Sigmoid colon (tissue), 6 donors: ENCODE measurements at regions not wholly inside any gene's neighbourhood (a gene's known extent, or its start where the extent isn't known, plus 50 kb on each side); places are given as distances from the start of the nearest gene placed in this dataset.

Experiments
- DNase-seq: peaks from one replicate; pipeline ENCODE4 v3.0.0-alpha.2; 2019
- H3K27ac ChIP-seq, 4 donors: fragments of 200-600 bp; sonication (generic); one replicate each; pipeline ENCODE4 v1.5.1; 2016 to 2019; ENCODE audit warnings: mild to moderate bottlenecking in 1 of 4
- H3K27me3 ChIP-seq, 3 donors: fragments of 200-600 bp; sonication (generic); one replicate each; pipeline ENCODE4 v1.5.1; 2019; ENCODE audit warnings: mild to moderate bottlenecking in 1 of 3
- H3K36me3 ChIP-seq, 4 donors: fragments of 200-600 bp; sonication (generic); one replicate each; pipeline ENCODE4 v1.5.1; 2016 to 2019
- H3K4me1 ChIP-seq, 4 donors: fragments of 200-600 bp; sonication (generic); one replicate each; pipeline ENCODE4 v1.5.1; 2017 to 2019
- H3K4me3 ChIP-seq, 4 donors: fragments of 200-600 bp; sonication (generic); one replicate each; pipeline ENCODE4 v1.5.1; 2017 to 2019; ENCODE audit warnings: mild to moderate bottlenecking in 2 of 4, moderate library complexity in 1 of 4
- H3K9me3 ChIP-seq, 4 donors: fragments of 200-600 bp in 3 of 4; sonication (generic) in 3 of 4; one replicate each; pipeline versions ENCODE4 v1.5.1 to v1.6.1; 2013 to 2019
- EP300 ChIP-seq, 4 donors: sonication (generic); formaldehyde crosslinking; IDR thresholded peaks; one replicate each; pipeline ENCODE4 v1.6.1; 2017; ENCODE audit warnings: antibody characterized with exemption in 4 of 4
- POLR2A ChIP-seq, 2 donors: fragments of 450-650 bp; IDR thresholded peaks; one replicate each; pipeline ENCODE4 v1.6.1; 2016; ENCODE audit warnings: antibody characterized with exemption in 2 of 2, mild to moderate bottlenecking in 2 of 2, moderate library complexity in 2 of 2
- POLR2AphosphoS5 ChIP-seq, 4 donors: sonication (generic); formaldehyde crosslinking; IDR thresholded peaks; one replicate each; pipeline ENCODE4 v1.6.1; 2017; ENCODE audit warnings: antibody characterized with exemption in 4 of 4
- WGBS, 2 donors: extraction: QIAGEN DNeasy Blood & Tissue Kit; methylation state at CpG; one replicate each; pipeline ENCODE4 v1.1.7; 2013; 5-methylcytosine and 5-hydroxymethylcytosine counted together
- intact Hi-C: fragments of 100-400 bp; cut with DNase I; formaldehyde crosslinking; loops from one replicate; pipeline ENCODE4 v1.15.1; 2023
- TF ChIP-seq, protein P1 (sequence below), 4 experiments: fragments of 450-650 bp in 3 of 4; fragments of 200-600 bp in 1 of 4; IDR thresholded peaks; one replicate each; pipeline ENCODE4 v1.5.1; 2016 to 2019; ENCODE audit warnings: antibody characterized with exemption in 4 of 4, mild to moderate bottlenecking in 3 of 4, moderate library complexity in 2 of 4
- donor health status: healthy with polysubstance abuse.
- donor health status: healthy.

DNA sequence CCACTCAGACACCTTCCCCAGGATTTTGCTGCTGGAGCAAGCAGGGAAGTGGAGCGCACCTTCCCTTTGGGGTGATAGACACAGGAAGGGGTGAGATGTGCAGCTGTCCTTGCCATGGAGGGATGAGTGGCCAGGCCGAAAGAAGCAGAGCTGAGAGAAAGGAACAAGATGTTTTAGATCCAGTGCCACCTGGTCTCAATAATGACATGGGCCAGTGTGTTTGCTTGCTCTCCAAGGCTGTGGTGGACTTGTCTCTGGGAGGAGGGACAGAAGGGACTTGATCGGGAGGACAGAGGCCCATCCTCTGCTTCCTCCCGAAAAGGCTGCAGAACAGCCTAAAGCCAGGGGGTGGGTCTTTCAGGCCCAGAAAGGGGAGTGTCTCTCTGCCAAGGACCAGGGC lies 61.7 kb upstream of the CCDC167 start:
- peaks cover 0 to 16% (median 9%) of the 10 kb centered on the region in 4 donors for H3K4me1 ChIP-seq
- peaks cover 0 to 46% (median 5%) of the 10 kb centered on the region in 3 donors for H3K27me3 ChIP-seq
- TF ChIP-seq POLR2A (IDR thresholded peaks at IDR 0.05) (no peak), EP300 (IDR thresholded peaks at IDR 0.05) (no peak), POLR2AphosphoS5 (IDR thresholded peaks at IDR 0.05) (no peak)
- H3K4me3 ChIP-seq: no peak overlapping the region
- intact Hi-C loops: no loop called here
- H3K9me3 ChIP-seq: no peaks in the 10 kb centered on the region
- DNase-seq: no peak
- no peaks in the 10 kb centered on the region for H3K36me3 ChIP-seq
- no peak overlapping the region for H3K27ac ChIP-seq
- WGBS, 2 donors: 74 to 87% methylated on average over 4 of the region's 4 CpGs

DNA sequence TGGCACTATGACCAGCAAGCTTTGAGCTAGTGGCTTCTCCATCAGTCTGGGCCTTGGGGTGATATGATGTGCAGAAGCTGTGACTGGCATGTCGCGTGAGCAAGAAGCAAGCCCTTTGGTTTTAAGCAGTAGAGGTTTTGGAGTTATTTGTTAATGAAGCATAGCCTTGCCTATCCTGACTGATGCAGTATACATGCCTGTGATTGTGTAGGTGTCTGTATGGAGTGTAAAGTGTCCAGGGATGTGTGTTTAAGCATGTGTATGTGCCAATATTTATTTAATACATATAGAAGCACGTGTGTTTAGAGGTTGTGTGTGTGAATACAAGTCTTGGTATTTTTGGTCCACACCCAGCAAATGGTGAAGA lies 61.0 kb upstream of the CCDC167 start:
- no peak for DNase-seq
- peaks cover 0 to 9% (median 3%) of the 10 kb centered on the region in 4 donors for H3K4me1 ChIP-seq
- H3K27ac ChIP-seq: no peak overlapping the region
- WGBS, 2 donors: 80 to 90% methylated on average over 3 of the region's 3 CpGs
- peaks cover 0 to 41% (median 5%) of the 10 kb centered on the region in 3 donors for H3K27me3 ChIP-seq
- intact Hi-C loops: no loop called here
- H3K36me3 ChIP-seq: no peaks in the 10 kb centered on the region
- no peaks in the 10 kb centered on the region for H3K9me3 ChIP-seq
- no peak overlapping the region for H3K4me3 ChIP-seq
- no peak for TF ChIP-seq POLR2A (IDR thresholded peaks at IDR 0.05)
- no peak for TF ChIP-seq EP300 (IDR thresholded peaks at IDR 0.05)
- TF ChIP-seq, protein P1, sequence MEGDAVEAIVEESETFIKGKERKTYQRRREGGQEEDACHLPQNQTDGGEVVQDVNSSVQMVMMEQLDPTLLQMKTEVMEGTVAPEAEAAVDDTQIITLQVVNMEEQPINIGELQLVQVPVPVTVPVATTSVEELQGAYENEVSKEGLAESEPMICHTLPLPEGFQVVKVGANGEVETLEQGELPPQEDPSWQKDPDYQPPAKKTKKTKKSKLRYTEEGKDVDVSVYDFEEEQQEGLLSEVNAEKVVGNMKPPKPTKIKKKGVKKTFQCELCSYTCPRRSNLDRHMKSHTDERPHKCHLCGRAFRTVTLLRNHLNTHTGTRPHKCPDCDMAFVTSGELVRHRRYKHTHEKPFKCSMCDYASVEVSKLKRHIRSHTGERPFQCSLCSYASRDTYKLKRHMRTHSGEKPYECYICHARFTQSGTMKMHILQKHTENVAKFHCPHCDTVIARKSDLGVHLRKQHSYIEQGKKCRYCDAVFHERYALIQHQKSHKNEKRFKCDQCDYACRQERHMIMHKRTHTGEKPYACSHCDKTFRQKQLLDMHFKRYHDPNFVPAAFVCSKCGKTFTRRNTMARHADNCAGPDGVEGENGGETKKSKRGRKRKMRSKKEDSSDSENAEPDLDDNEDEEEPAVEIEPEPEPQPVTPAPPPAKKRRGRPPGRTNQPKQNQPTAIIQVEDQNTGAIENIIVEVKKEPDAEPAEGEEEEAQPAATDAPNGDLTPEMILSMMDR (IDR thresholded peaks at IDR 0.05): no peak
- TF ChIP-seq POLR2AphosphoS5 (IDR thresholded peaks at IDR 0.05): no peak

DNA sequence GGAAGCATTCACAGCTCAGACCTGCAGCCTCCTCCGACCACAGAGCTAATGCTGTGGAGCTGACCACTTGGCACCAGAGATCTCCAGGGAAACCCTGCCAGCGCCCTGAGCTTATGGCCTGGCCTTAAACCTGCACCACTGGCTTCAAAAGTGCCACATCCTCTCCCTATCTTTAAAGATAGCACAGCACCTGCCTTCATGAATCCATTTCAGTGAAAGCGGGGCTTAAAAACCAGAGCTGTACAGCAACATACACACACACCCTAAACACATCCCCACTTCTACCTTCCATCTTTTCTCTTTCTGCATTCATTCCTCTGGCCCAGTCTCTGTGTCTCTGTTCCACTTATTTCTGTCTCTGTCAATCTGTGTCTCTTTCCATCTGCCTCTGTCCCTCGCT lies 59.8 kb upstream of the CCDC167 start:
- no peak for TF ChIP-seq POLR2AphosphoS5 (IDR thresholded peaks at IDR 0.05)
- TF ChIP-seq, protein P1 (IDR thresholded peaks at IDR 0.05): no peak
- no peak for TF ChIP-seq POLR2A (IDR thresholded peaks at IDR 0.05)
- no peak for TF ChIP-seq EP300 (IDR thresholded peaks at IDR 0.05)
- H3K27ac ChIP-seq: no peak overlapping the region
- H3K9me3 ChIP-seq: no peaks in the 10 kb centered on the region
- no peak overlapping the region for H3K4me3 ChIP-seq
- WGBS, 2 donors: 60 to 63% methylated on average over 4 of the region's 4 CpGs
- peaks cover 0 to 36% (median 3%) of the 10 kb centered on the region in 3 donors for H3K27me3 ChIP-seq
- peaks cover 0 to 6% (median 0%) of the 10 kb centered on the region in 4 donors for H3K4me1 ChIP-seq
- intact Hi-C loops: no loop called here
- H3K36me3 ChIP-seq: no peaks in the 10 kb centered on the region
- no peak for DNase-seq

DNA sequence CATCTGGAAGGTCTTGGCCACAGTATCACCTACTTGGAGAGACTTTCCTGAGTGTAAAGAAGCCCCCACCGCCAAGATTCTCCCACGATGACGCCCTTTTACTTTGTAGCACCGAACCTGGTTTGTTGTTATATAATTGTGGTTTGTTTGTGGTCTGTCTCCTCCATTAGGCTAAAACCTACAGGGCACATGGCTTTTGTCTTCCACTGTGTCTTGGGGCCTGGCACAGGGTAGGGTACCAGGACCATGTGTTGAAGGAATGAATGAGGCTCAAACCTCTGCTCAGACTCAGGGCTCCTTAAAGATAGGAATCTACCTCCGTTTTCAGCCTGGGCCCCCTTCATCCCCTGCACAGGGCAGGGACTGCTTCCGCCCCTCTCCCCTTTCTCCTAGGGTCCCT lies 59.4 kb upstream of the CCDC167 start:
- whole genome bisulfite sequencing, 2 donors: 50 to 57% methylated on average over 6 of the region's 6 CpGs
- Histone ChIP-seq H3K36me3 (no peaks in the 10 kb centered on the region), H3K9me3 (no peaks in the 10 kb centered on the region), H3K27me3 (peaks cover 0 to 36% (median 0%) of the 10 kb centered on the region in 3 donors), H3K4me1 (peaks cover 0 to 6% (median 0%) of the 10 kb centered on the region in 4 donors), H3K4me3 (no peak overlapping the region), H3K27ac (no peak overlapping the region)
- intact Hi-C loops: no loop called here
- TF ChIP-seq POLR2A (IDR thresholded peaks at IDR 0.05) (no peak), EP300 (IDR thresholded peaks at IDR 0.05) (no peak), POLR2AphosphoS5 (IDR thresholded peaks at IDR 0.05) (no peak)
- TF ChIP-seq, protein P1 (IDR thresholded peaks at IDR 0.05): no peak
- no peak for DNase-seq

DNA sequence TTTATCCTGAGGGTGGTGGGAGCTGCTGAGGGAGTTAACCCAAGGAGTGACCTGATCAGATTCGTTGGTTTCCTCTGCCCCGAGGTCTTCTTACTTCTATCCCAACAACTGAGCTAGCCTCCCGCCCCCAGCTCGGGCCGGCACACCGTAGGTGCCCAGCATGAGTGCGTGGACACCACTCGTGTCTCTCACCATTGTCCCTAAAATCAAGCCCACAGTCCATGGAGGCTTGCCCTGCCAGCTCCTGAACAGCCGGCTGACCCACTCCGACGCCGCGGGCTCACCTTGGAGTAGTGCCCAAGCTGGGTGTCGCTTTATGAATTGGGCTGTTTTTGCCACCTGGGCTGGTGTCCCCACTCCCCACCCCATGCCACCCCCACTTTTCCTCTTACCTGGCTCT lies 59.0 kb upstream of the CCDC167 start:
- Histone ChIP-seq H3K27ac (no peak overlapping the region), H3K4me3 (no peak overlapping the region), H3K27me3 (peaks cover 0 to 32% (median 0%) of the 10 kb centered on the region in 3 donors), H3K4me1 (peaks cover 0 to 9% (median 0%) of the 10 kb centered on the region in 4 donors), H3K36me3 (no peaks in the 10 kb centered on the region), H3K9me3 (no peaks in the 10 kb centered on the region)
- WGBS, 2 donors: 69 to 88% methylated on average over 14 of the region's 14 CpGs
- TF ChIP-seq POLR2AphosphoS5 (IDR thresholded peaks at IDR 0.05) (no peak), EP300 (IDR thresholded peaks at IDR 0.05) (no peak), POLR2A (IDR thresholded peaks at IDR 0.05) (no peak)
- TF ChIP-seq, protein P1 (IDR thresholded peaks at IDR 0.05): no peak
- DNase-seq: no peak
- intact Hi-C loops: no loop called here
